K562 (cell line): ENCODE measurements at regions not wholly inside any gene's neighbourhood (a gene's known extent, or its start where the extent isn't known, plus 50 kb on each side); places are given as distances from the start of the nearest gene placed in this dataset.

Source experiments
- ATAC-seq: fragments of 200-7000 bp; cut with Tn5 transposase; 3 replicates; pipeline ENCODE4 v1.9.1; 2020; ENCODE audit warnings: moderate library complexity
- BruUV-seq: library from RNA; stranded (reverse); fragments of 400-500 nt; replicated peaks from 2 replicates; lab custom pipeline; 2021; lab: Mats Ljungman, UMichigan
- CTCF ChIA-PET: fragments of 300-600 bp; formaldehyde crosslinking; extraction: SDS; loops from one replicate; lab custom pipeline; 2021; ENCODE audit warnings: low intra/inter-chr PET ratio; lab: Yijun Ruan, JAX
- POLR2A ChIA-PET: fragments of 300-600, 350-650 bp; sonication (Branson Sonifier 250); formaldehyde crosslinking; extraction: SDS; loops from one replicate; lab custom pipeline; 2021; ENCODE audit warnings: antibody characterized with exemption, inconsistent platforms; lab: Yijun Ruan, JAX
- DNase-seq, 4 experiments: peaks; one replicate each; pipeline versions ENCODE4 v3.0.0 to v3.0.0-alpha.2; 2011 to 2018; ENCODE audit warnings: low spot score in 3 of 4, mixed read lengths in 3 of 4; ENCODE audit errors: extremely low read depth in 1 of 4
- FAIRE-seq: peaks from 2 replicates; lab custom pipeline; 2011; peaks lifted over from hg19 to GRCh38; lab: Jason Lieb, UNC
- H2AFZ ChIP-seq: 2 replicates; pipeline ENCODE4 v1.6.0; 2011; ENCODE audit warnings: low read depth, low read length, control low read depth, inconsistent platforms
- H3K27ac ChIP-seq: fragments of 200-600 bp; 3 replicates; pipeline ENCODE4 v1.8.0; 2011; ENCODE audit warnings: low read depth, mild to moderate bottlenecking, control low read depth, inconsistent platforms, low read length, moderate library complexity, mixed read lengths; ENCODE audit errors: extremely low read depth
- H3K27me3 ChIP-seq, 2 experiments: fragments of 300-600 bp in 1 of 2; 2 replicates in 1 of 2; 3 replicates in 1 of 2; pipeline versions ENCODE4 v1.6.0 to v1.8.0; 2011; ENCODE audit warnings: inconsistent platforms in 2 of 2, low read length in 2 of 2, mild to moderate bottlenecking in 1 of 2, mixed read lengths in 1 of 2, moderate library complexity in 1 of 2; ENCODE audit not compliant: control insufficient read depth in 2 of 2, insufficient read depth in 2 of 2
- H3K36me3 ChIP-seq: fragments of 300-600 bp; 3 replicates; pipeline ENCODE4 v1.8.0; 2011; ENCODE audit warnings: mild to moderate bottlenecking, low read length, inconsistent platforms; ENCODE audit not compliant: control insufficient read depth, insufficient read depth
- H3K4me1 ChIP-seq, 2 experiments: fragments of 200-600 bp in 1 of 2; replicated peaks in 1 of 2; 2 replicates in 1 of 2; 3 replicates in 1 of 2; pipeline versions ENCODE4 v1.5.1 to v1.8.0; 2011; ENCODE audit warnings: inconsistent platforms in 2 of 2, low read length in 2 of 2, mild to moderate bottlenecking in 1 of 2, mixed read lengths in 1 of 2, moderate library complexity in 1 of 2; ENCODE audit not compliant: control insufficient read depth in 2 of 2, insufficient read depth in 2 of 2
- H3K4me2 ChIP-seq: 2 replicates; pipeline ENCODE4 v1.6.1; 2011; ENCODE audit warnings: low read length, control low read depth, inconsistent platforms, mixed read lengths; ENCODE audit not compliant: insufficient read depth
- H3K4me3 ChIP-seq: fragments of 200-600 bp; sonication (generic), shearing (Covaris generic); 2 replicates; pipeline ENCODE4 v1.5.1; 2016; ENCODE audit warnings: control low read depth, inconsistent platforms
- H3K79me2 ChIP-seq: fragments of 200-600 bp; 3 replicates; pipeline ENCODE4 v1.8.0; 2011; ENCODE audit warnings: low read length, inconsistent platforms; ENCODE audit not compliant: control insufficient read depth, insufficient read depth
- H3K9ac ChIP-seq, 2 experiments: 2 replicates each; pipeline versions ENCODE4 v1.6.0 to v1.6.1; 2011; ENCODE audit warnings: low read depth in 2 of 2, low read length in 2 of 2, control low read depth in 1 of 2, inconsistent platforms in 1 of 2, mild to moderate bottlenecking in 1 of 2, mixed read lengths in 1 of 2; ENCODE audit not compliant: insufficient read depth in 1 of 2
- H3K9me1 ChIP-seq: one replicate; pipeline ENCODE4 v1.6.0; 2011; ENCODE audit warnings: inconsistent platforms, mild to moderate bottlenecking, low read length, moderate library complexity; ENCODE audit not compliant: control insufficient read depth, insufficient read depth
- H3K9me3 ChIP-seq: replicated peaks from 2 replicates; pipeline ENCODE4 v1.5.1; 2011; ENCODE audit warnings: low read depth, low read length, inconsistent platforms; ENCODE audit not compliant: control insufficient read depth, insufficient read depth
- H4K20me1 ChIP-seq: replicated peaks from 2 replicates; pipeline ENCODE4 v1.6.1; 2011; ENCODE audit warnings: low read length, inconsistent platforms, mixed read lengths; ENCODE audit not compliant: control insufficient read depth, insufficient read depth
- MCM5 ChIP-seq: fragments of 450-650 bp; IDR thresholded peaks from 2 replicates; pipeline ENCODE4 v1.6.1; 2016; ENCODE audit warnings: low read depth
- SPI1 ChIP-seq: IDR thresholded peaks from 2 replicates; pipeline ENCODE4 v1.6.1; 2011; ENCODE audit warnings: low read depth, low read length, control low read depth, borderline replicate concordance
- YY1 ChIP-seq, 3 experiments: IDR thresholded peaks; 2 replicates each; pipeline ENCODE4 v1.6.1; 2011; ENCODE audit warnings: low read length in 2 of 3, mild to moderate bottlenecking in 2 of 3, moderate library complexity in 2 of 3, borderline replicate concordance in 1 of 3, control low read depth in 1 of 3, low read depth in 1 of 3; ENCODE audit not compliant: insufficient read depth in 3 of 3, insufficient replicate concordance in 2 of 3, control insufficient read depth in 1 of 3, insufficient read length in 1 of 3; ENCODE audit errors: extremely low read depth in 1 of 3
- ZNF280B ChIP-seq: fragments of 250-450 bp; sonication (Bioruptor Pico); IDR thresholded peaks from 2 replicates; pipeline ENCODE4 v1.5.1; 2021; ENCODE audit warnings: mild to moderate bottlenecking
- ZNF561 ChIP-seq: fragments of 450-650 bp; formaldehyde crosslinking; conservative IDR thresholded peaks from 2 replicates; pipeline ENCODE4 v1.4.0; 2020; ENCODE audit warnings: mild to moderate bottlenecking, moderate library complexity
- ZNF586 ChIP-seq: fragments of 450-650 bp; formaldehyde crosslinking; conservative IDR thresholded peaks from 2 replicates; pipeline ENCODE4 v1.4.0; 2020; ENCODE audit warnings: mild to moderate bottlenecking, moderate library complexity
- WGBS: fragments of 100-300 bp; shearing (Covaris generic); methylation state at CpG from one replicate; pipeline ENCODE4 v1.1.6; 2016; ENCODE audit warnings: low coverage, mixed read lengths; ENCODE audit not compliant: insufficient coverage; ENCODE audit errors: missing lambda C conversion rate; 5-methylcytosine and 5-hydroxymethylcytosine counted together
- in situ Hi-C: fragments of 300-500 bp; cut with MboI; formaldehyde crosslinking; loops from 4 replicates; pipeline ENCODE4 v1.15.0; 2018; ENCODE audit warnings: inconsistent platforms, mixed read lengths
- intact Hi-C: fragments of 100-400 bp; cut with micrococcal nuclease; formaldehyde crosslinking; loops from 2 replicates; pipeline ENCODE4 v1.14.2; 2022
- TF ChIP-seq, protein P1 (sequence below): IDR thresholded peaks from 2 replicates; pipeline ENCODE4 v1.6.1; 2016; ENCODE audit warnings: missing genetic modification characterization, missing compliant biosample characterization

DNA sequence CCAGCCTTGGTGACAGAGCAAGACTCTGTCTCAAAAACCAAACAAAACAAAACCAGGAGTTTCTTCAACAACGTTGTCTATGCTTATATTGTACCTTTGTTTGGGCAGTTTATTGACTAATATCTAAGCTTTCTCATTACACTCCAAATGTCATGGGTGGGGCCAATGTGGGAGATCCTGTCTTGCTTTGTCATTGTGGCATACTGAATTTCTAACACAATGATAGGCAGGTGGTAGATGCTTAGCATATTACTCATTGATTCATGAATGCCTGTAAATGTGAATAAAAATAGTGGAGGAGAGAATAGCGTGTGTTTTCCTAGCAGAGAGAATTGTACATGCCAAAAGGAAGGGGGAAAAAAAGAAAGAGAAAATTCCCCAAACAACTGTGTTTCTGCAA lies 802.5 kb upstream of the EEF2KMT start:
- TF ChIP-seq ZNF586: no peak
- no peak for TF ChIP-seq MCM5
- TF ChIP-seq, protein P1, sequence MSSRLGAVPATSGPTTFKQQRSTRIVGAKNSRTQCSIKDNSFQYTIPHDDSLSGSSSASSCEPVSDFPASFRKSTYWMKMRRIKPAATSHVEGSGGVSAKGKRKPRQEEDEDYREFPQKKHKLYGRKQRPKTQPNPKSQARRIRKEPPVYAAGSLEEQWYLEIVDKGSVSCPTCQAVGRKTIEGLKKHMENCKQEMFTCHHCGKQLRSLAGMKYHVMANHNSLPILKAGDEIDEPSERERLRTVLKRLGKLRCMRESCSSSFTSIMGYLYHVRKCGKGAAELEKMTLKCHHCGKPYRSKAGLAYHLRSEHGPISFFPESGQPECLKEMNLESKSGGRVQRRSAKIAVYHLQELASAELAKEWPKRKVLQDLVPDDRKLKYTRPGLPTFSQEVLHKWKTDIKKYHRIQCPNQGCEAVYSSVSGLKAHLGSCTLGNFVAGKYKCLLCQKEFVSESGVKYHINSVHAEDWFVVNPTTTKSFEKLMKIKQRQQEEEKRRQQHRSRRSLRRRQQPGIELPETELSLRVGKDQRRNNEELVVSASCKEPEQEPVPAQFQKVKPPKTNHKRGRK (tag): no peak
- no peak for TF ChIP-seq YY1 (IDR thresholded peaks at IDR 0.05; ENCODE audit: borderline replicate concordance in 1 of 3, control insufficient read depth in 1 of 3, extremely low read depth in 1 of 3, insufficient read depth in 3 of 3, insufficient read length in 1 of 3, insufficient replicate concordance in 2 of 3, low read depth in 1 of 3, low read length in 2 of 3)
- TF ChIP-seq ZNF561 (CRISPR knock-in tag): no peak
- TF ChIP-seq SPI1: no peak
- TF ChIP-seq ZNF280B (CRISPR knock-in tag): no peak
- TF ChIP-seq, all 486 proteins: peak for 0
- Histone ChIP-seq H3K9ac (no peak overlapping the region), H3K9me1 (no peaks in the 10 kb centered on the region), H2AFZ (no peak overlapping the region), H3K36me3 (no peaks in the 10 kb centered on the region), H3K4me3 (no peak overlapping the region), H3K27me3 (peaks cover 0 to 5% of the 10 kb centered on the region in 2 experiments; a peak in 1 of 5 replicates), H3K79me2 (no peaks in the 10 kb centered on the region), H3K9me3 (no peaks in the 10 kb centered on the region), H3K4me2 (no peak overlapping the region), H3K4me1 (no peaks in the 10 kb centered on the region), H3K27ac (no peak overlapping the region), H4K20me1 (no peaks in the 10 kb centered on the region)
- CTCF ChIA-PET: no interaction called here
- in situ Hi-C loops: no loop called here
- intact Hi-C loops: no loop called here
- WGBS: 0% methylated on average over 2 of the region's 2 CpGs
- no peak for FAIRE-seq
- POLR2A ChIA-PET: interaction anchor here (0.9 to 1.0 kb wide), 2 partner anchors 8 to 509 kb away, joined by 3 to 4 read pairs; no protein-coding TSS in a partner anchor
- BruUV-seq: no TSS peak
- DNase-seq: no peak
- ATAC-seq: no peak
